Suprapubic skin (tissue), 4 donors: ENCODE measurements at regions not wholly inside any gene's neighbourhood (a gene's known extent, or its start where the extent isn't known, plus 50 kb on each side); places are given as distances from the start of the nearest gene placed in this dataset.

Experiments
- EP300 ChIP-seq: sonication (generic); formaldehyde crosslinking; IDR thresholded peaks from one replicate; pipeline ENCODE4 v1.6.1; 2017; ENCODE audit warnings: antibody characterized with exemption
- POLR2A ChIP-seq, 2 donors: fragments of 450-650 bp; IDR thresholded peaks; one replicate each; pipeline ENCODE4 v1.6.1; 2017; ENCODE audit warnings: antibody characterized with exemption in 2 of 2, mild to moderate bottlenecking in 2 of 2, moderate library complexity in 2 of 2
- POLR2AphosphoS5 ChIP-seq, 3 donors: sonication (generic); formaldehyde crosslinking; IDR thresholded peaks; one replicate each; pipeline ENCODE4 v1.6.1; 2017; ENCODE audit warnings: antibody characterized with exemption in 3 of 3
- TF ChIP-seq, protein P1 (sequence below), 2 donors: fragments of 200-600 bp in 1 of 2; fragments of 450-650 bp in 1 of 2; sonication (generic) in 1 of 2; IDR thresholded peaks; one replicate each; pipeline ENCODE4 v1.5.1; 2016 to 2019; ENCODE audit warnings: antibody characterized with exemption in 2 of 2, mild to moderate bottlenecking in 1 of 2, moderate library complexity in 1 of 2

DNA sequence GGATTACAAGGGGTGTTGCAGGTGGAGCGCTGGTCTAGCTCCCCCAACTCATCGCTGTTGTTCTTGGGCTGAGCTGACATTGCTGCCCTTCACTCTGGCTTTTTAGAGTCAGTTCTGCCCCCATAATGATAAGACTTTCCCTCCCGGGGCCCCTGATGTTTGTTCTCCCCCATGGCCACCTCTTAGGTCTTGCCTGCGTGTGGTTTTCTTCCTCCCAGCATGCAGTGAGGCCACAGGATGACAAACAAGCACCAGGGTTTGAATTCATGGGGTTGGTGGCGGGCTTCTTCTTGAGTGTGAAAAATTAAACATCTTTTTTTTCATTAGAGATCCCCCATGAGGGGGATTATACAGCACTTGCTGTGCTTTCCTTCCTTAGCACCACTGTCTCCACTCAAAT is 74.1 kb downstream of the CTAGE1 start:
- TF ChIP-seq EP300 (no peak), POLR2A (IDR thresholded peaks at IDR 0.05) (no peak), POLR2AphosphoS5 (IDR thresholded peaks at IDR 0.05) (no peak)
- TF ChIP-seq, protein P1, sequence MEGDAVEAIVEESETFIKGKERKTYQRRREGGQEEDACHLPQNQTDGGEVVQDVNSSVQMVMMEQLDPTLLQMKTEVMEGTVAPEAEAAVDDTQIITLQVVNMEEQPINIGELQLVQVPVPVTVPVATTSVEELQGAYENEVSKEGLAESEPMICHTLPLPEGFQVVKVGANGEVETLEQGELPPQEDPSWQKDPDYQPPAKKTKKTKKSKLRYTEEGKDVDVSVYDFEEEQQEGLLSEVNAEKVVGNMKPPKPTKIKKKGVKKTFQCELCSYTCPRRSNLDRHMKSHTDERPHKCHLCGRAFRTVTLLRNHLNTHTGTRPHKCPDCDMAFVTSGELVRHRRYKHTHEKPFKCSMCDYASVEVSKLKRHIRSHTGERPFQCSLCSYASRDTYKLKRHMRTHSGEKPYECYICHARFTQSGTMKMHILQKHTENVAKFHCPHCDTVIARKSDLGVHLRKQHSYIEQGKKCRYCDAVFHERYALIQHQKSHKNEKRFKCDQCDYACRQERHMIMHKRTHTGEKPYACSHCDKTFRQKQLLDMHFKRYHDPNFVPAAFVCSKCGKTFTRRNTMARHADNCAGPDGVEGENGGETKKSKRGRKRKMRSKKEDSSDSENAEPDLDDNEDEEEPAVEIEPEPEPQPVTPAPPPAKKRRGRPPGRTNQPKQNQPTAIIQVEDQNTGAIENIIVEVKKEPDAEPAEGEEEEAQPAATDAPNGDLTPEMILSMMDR (IDR thresholded peaks at IDR 0.05), result no peak
